K562 (cell line): ENCODE measurements at regions not wholly inside any gene's neighbourhood (a gene's known extent, or its start where the extent isn't known, plus 50 kb on each side); places are given as distances from the start of the nearest gene placed in this dataset.

Source experiments
- MXI1 ChIP-seq: IDR thresholded peaks from 2 replicates; pipeline ENCODE4 v1.6.1; 2011; ENCODE audit warnings: low read depth, mild to moderate bottlenecking, improper control_type of control experiment, low read length
- POLR2A ChIP-seq: fragments of 450-650 bp; conservative IDR thresholded peaks from 2 replicates; pipeline ENCODE4 v1.6.1; 2016
- ZEB2 ChIP-seq: fragments of 450-650 bp; IDR thresholded peaks from 2 replicates; pipeline ENCODE4 v1.6.1; 2016
- ZNF253 ChIP-seq: fragments of 250-450 bp; sonication (Bioruptor Pico); conservative IDR thresholded peaks from 2 replicates; pipeline ENCODE4 v1.6.1; 2021; ENCODE audit warnings: mild to moderate bottlenecking
- TF ChIP-seq, protein P1 (sequence below): sonication (generic); formaldehyde crosslinking; IDR thresholded peaks from 2 replicates; pipeline ENCODE4 v1.4.0; 2020; ENCODE audit warnings: mild to moderate bottlenecking, missing genetic modification reagents
- TF ChIP-seq, protein P2 (sequence below): sonication (generic); formaldehyde crosslinking; IDR thresholded peaks from 2 replicates; pipeline ENCODE4 v1.9.0; 2022; ENCODE audit warnings: mild to moderate bottlenecking, missing genetic modification reagents

DNA sequence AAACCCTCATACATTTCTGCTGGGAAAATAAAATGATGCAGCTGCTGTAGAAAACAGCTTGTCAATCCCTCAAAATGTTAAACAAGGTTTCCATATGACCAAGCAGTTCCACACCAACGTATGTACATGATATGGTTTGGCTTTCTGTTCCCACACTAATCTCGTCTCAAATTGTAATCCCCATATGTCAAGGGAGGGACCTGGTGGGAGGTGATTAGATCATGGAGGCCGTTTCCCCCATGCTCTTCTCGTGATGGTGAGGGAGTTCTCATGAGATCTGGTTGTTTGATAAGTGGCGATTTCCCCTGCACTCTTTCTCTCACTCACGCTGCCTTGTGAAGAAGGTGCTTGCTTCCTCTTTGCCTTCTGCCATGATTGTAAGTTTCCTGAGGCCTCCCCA is 100.6 kb upstream of the SLC24A5 start:
- TF ChIP-seq MXI1 (no peak), ZEB2 (no peak), POLR2A (no peak), ZNF253 (no peak)
- TF ChIP-seq, protein P1, sequence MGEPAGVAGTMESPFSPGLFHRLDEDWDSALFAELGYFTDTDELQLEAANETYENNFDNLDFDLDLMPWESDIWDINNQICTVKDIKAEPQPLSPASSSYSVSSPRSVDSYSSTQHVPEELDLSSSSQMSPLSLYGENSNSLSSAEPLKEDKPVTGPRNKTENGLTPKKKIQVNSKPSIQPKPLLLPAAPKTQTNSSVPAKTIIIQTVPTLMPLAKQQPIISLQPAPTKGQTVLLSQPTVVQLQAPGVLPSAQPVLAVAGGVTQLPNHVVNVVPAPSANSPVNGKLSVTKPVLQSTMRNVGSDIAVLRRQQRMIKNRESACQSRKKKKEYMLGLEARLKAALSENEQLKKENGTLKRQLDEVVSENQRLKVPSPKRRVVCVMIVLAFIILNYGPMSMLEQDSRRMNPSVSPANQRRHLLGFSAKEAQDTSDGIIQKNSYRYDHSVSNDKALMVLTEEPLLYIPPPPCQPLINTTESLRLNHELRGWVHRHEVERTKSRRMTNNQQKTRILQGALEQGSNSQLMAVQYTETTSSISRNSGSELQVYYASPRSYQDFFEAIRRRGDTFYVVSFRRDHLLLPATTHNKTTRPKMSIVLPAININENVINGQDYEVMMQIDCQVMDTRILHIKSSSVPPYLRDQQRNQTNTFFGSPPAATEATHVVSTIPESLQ (CRISPR knock-in tag), result no peak
- TF ChIP-seq, protein P2, sequence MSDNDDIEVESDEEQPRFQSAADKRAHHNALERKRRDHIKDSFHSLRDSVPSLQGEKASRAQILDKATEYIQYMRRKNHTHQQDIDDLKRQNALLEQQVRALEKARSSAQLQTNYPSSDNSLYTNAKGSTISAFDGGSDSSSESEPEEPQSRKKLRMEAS (CRISPR knock-in tag), result no peak
